AG10803 (cell line): ENCODE measurements at regions not wholly inside any gene's neighbourhood (a gene's known extent, or its start where the extent isn't known, plus 50 kb on each side); places are given as distances from the start of the nearest gene placed in this dataset.

Source experiments
- DNase-seq: peaks from one replicate; pipeline ENCODE4 v3.0.0; 2010; ENCODE audit warnings: low read depth
- H3K4me3 ChIP-seq: 2 replicates; pipeline ENCODE4 v1.5.1; 2011; ENCODE audit warnings: mild to moderate bottlenecking, low read length, control low read depth
- TF ChIP-seq, protein P1 (sequence below): conservative IDR thresholded peaks from 2 replicates; pipeline ENCODE4 v1.5.1; 2011; ENCODE audit warnings: mild to moderate bottlenecking, low read length, control low read depth, inconsistent platforms

DNA sequence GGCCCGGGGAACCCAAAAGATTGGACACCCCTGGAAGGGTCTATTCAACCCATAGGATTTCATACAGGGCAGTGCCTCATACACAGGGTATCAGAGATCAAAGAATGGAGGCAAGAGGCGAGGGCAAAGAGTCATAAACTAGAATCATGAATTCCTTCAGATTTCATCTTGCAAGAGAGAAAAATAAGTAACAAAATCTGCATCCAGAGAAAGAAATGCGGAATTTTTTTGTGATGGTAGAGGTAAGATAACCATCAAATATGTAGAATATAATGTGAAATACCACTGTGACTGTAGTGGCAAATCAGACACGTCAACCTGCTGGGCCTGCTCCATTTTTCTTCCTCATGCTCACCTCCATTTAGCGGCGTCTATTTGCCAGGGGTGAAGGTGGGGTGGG, 143.6 kb downstream of the SNX18 start:
- no peak for DNase-seq
- TF ChIP-seq, protein P1, sequence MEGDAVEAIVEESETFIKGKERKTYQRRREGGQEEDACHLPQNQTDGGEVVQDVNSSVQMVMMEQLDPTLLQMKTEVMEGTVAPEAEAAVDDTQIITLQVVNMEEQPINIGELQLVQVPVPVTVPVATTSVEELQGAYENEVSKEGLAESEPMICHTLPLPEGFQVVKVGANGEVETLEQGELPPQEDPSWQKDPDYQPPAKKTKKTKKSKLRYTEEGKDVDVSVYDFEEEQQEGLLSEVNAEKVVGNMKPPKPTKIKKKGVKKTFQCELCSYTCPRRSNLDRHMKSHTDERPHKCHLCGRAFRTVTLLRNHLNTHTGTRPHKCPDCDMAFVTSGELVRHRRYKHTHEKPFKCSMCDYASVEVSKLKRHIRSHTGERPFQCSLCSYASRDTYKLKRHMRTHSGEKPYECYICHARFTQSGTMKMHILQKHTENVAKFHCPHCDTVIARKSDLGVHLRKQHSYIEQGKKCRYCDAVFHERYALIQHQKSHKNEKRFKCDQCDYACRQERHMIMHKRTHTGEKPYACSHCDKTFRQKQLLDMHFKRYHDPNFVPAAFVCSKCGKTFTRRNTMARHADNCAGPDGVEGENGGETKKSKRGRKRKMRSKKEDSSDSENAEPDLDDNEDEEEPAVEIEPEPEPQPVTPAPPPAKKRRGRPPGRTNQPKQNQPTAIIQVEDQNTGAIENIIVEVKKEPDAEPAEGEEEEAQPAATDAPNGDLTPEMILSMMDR, result no peak
- H3K4me3 ChIP-seq, result no peak overlapping the region

DNA sequence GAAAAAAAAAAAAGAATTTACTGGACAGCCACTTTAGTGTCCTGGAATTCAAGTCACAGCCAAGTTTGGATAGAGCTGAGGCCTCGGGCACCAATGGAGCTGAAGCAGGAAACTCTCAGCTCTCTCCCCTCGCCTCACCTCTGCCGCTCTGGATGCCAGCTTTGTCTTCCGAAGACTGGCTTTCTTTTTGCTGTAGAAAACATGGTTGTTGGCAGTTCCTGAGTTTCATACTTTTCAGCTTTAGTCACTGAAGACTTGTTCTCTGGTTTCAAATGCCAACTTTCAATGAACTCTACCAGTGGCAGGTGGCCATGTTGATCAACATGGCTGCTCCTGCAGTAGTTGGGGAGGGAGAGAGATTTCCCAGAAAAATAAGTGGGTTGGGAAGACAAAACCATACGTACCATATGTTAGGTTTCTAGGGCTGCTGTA, 142.2 kb downstream of the SNX18 start:
- peak; percentile 78 for DNase-seq
- no peak overlapping the region for H3K4me3 ChIP-seq
- TF ChIP-seq, protein P1, result no peak

DNA sequence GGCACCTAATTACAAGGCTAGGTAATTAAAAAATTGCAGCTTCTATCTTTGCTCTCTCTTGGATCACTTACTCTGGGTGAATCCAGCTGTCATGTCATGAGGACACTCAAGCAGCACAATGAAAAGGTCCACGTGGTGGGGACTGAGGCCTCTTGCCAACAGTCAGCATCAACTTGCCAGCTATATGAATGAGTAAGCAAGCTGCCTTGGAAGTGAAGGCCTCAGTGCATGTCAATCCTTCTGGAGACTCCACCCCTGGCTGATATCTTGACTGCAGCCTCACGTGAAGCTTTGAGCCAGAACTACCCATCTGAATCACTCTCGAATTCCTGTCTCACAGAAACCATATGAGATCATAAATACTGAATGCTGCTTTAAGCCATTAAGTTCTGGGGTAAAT, 140.5 kb downstream of the SNX18 start:
- no peak overlapping the region for H3K4me3 ChIP-seq
- peak; percentile 84 for DNase-seq
- TF ChIP-seq, protein P1, result no peak

DNA sequence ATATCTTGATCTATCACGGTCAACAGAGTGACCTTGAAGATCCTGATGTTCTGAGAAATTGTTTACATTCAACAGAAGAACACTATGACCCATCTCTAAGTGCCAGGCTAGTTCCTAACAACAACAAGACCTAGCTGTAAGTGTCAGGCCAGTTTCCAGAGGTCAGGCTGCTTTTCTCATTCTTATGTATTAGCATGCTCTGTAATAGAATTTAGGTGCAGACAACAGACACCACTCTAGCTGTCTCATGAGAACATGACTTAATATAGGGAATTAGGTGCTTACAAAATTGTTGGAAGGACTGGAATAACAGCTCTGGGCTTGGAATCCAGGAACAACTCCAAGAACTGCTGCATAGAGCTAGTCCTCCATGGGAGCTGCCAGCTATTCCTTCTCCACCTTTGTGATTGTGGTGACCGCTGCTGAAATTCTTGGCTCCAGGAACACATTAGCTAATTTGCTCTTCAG, 138.7 kb downstream of the SNX18 start:
- H3K4me3 ChIP-seq, result no peak overlapping the region
- TF ChIP-seq, protein P1, result no peak
- peak; percentile 56 for DNase-seq

DNA sequence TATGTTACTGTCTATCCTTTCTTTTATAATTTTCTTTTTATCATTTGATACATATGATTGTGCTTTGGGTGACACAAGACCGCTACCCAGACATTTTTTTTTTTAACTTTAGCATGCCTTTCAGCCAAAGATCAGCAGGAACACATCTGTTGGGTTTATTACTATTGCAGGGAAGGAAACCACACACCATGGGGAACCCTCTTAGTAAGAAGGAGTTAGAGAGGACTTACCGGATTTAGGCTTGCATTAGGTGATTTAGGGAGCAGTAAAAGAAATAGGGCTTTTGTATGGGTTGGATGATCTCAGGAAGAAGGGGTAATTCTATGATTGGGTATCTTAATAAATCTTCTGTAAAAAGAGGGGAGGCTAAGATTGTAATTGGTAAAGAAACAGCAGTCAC, 138.2 kb downstream of the SNX18 start:
- no peak overlapping the region for H3K4me3 ChIP-seq
- no peak for DNase-seq
- TF ChIP-seq, protein P1, result no peak

DNA sequence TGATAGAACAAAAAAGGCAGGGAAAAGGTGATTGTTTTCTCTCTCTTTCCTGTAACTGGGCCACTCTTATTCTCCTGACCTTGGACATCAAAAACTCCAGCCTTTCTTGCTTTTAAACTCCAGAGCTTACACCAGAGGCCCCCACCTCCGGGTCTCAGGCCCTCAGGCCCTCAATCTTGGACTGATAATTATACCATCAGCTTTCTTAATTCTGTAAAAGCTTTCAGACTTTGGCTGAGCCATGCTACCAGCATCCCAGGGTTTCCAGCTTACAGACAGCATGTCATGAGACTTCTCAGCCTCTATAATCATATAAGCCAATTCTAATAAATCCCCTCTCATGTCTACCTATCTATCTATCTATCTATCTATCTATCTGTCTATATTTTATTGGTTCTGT, 137.7 kb downstream of the SNX18 start:
- H3K4me3 ChIP-seq, result no peak overlapping the region
- no peak for DNase-seq
- TF ChIP-seq, protein P1, result no peak

DNA sequence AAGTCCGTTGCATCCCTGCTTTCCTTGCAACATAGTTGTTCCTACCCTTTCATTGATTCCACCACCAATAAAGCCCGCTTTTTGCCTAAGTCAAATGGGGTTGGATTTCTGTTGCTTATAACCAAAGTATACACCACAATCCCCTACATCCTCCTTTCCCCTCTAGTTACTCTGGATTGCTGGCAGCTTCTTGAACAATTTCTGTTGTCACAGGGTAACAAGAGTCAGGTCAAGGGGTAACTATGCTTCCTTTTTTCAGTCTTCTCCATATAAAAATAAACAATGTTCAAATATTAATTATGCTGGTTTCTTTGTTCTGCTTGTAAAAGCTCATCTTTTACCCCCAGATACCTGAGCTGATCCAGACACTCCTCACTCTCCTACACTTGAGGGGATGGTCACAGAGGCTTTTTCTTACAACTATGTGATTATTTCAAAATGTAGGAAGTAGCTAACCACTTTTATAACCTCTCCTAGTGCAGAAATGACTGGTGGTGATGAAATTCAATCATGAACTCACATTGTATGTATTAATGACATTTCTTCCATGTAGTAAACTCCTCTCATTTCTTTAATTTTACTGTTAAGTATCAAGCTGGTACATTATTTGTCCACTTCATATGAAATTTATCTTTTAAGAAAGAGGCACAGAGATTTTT, 136.5 kb downstream of the SNX18 start:
- TF ChIP-seq, protein P1, result no peak
- H3K4me3 ChIP-seq, result no peak overlapping the region
- DNase-seq, result peak; percentile 56
